HG03045 (cell line): ENCODE measurements at regions not wholly inside any gene's neighbourhood (a gene's known extent, or its start where the extent isn't known, plus 50 kb on each side); places are given as distances from the start of the nearest gene placed in this dataset.

Experiments used
- ATAC-seq: cut with Tn5 transposase; IDR thresholded peaks from one replicate; pipeline ENCODE4 v1.9.1; 2021; ENCODE audit warnings: mild to moderate bottlenecking, moderate library complexity; ENCODE audit not compliant: unreplicated experiment

DNA sequence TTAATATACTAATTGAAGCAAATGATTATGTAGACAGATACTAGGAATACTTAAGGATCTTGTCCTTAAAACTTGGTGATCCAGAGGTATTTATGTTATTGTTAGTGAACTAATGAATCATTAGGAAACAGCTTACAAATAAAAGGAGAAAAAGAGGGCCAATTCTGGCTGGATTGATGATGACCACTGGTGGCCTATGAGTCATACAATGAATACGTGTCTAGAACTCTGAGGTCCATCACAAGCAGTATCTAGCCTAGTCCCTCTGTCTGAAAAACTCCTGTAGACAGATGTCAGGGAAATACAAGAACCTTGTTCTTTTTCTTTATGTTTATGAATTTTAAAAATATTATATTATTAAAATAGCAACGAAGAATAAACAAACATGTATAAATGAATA, 51.7 kb upstream of the RTL1 start:
- ATAC-seq, result no peak

- no peak for ATAC-seq
These were observed 59.0 kb upstream of the RTL1 start for GRCh38 chr14:100962494-100962893.

- no peak for ATAC-seq
These were observed 61.8 kb upstream of the RTL1 start for GRCh38 chr14:100965296-100965695.

DNA sequence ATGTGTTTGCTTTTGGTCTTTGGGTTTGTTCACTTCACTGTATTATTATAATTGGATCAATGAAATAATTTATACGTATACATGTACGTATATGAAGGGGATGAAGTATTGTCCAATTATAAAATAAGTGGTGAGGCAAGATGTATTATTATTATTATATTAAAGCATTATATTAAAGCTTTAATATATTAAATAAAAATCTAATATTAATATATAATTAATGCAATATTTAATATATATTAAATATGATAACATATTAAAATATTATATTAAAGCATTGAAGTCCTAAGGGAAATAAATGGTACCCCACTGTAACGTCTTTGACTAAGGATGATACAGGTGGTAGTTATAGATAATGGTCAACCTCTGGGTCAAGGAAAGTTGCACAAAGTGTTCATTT, 63.7 kb upstream of the RTL1 start:
- no peak for ATAC-seq

DNA sequence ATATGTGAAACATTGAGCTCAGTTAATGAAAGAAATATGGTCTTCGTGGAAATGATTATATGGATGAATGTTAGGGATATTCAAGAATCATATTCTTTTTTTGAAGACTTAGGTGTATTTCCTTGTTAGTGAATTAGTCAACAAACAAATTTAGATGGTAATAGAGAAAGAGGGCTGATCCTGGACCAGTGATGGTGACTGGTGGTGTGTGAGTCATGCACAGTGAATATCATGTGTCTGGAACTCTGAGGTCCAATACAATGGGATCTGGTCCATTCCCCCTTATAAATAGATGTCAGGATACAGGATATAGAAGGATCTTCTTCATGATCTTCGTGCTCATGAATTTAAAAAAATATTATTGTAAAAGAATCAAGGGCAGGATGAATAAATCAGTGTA, 64.4 kb upstream of the RTL1 start:
- no peak for ATAC-seq

GRCh38 chr14:100972118-100972897, 68.8 kb upstream of the RTL1 start:
- no peak for ATAC-seq

DNA sequence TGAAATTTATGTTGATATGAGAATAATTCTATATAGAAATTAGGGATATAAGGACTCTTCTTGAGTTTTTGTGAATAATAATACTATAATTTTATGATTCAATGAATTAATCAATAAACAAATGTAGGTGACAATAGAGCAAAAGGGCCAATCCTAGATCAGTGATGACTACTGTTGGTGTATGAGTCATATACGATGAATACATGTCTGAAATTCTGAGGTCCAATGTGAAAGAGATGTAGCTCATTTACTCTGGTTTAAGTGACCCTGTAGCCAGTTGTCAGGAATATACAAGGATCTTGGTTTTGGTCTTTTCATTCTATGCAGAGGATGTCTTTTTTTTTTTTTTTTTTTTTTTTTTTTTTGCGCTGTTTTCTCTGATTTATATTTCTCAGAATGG, 72.1 kb upstream of the RTL1 start:
- no peak for ATAC-seq

DNA sequence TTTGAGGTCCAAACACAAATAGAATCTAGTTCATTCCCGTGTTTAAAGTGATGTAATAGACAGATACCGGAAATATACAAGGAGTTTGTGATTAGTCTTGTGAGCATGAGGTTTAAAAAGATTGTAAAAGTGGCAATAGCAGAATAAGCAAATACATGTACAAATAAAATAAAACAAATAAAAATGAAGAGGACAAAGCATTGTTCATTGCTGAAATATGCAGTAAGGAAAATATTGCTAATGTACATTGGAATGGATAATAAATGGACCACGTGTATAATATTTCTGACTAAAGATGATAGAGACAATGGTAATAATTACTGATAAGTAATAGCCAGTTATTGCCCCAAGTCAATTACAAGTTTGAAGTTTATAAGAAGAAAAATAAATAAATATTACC, 75.6 kb upstream of the RTL1 start:
- no peak for ATAC-seq

DNA sequence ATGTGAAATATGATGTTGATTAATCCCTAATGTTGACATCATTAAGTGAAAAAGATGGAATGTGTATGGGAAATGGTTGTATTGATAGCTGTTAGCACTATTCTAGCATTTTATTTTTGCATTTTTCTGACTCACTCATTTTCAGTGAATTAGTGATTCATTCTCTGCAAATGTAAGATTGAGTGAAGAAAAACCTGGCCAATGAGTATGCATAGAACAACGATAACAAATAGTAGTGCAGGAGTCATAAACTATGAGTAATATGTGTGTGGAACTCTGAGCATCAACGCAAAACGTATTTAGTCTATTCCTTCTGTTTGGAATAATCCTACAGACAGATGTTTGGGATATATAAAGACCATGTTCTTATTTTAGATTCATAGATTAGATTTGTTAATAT, 76.3 kb upstream of the RTL1 start:
- no peak for ATAC-seq

DNA sequence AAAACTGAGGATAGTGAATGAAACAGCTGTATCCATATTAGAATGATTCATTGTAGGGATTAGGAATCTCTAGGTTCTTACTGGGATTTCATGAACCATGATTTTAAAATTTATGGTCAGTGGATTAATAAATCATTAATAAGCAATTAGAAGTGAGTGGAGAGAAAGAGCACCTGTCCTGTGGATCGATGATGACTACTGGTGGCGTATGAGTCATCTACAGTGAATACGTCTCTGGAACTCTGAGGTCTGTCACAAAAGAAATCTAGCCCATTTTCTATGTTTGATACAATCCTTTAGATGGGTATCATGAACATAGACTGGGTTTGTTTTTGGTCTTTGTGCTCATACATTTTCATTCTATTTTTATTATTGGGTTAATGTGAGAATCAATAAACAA, 77.3 kb upstream of the RTL1 start:
- no peak for ATAC-seq

DNA sequence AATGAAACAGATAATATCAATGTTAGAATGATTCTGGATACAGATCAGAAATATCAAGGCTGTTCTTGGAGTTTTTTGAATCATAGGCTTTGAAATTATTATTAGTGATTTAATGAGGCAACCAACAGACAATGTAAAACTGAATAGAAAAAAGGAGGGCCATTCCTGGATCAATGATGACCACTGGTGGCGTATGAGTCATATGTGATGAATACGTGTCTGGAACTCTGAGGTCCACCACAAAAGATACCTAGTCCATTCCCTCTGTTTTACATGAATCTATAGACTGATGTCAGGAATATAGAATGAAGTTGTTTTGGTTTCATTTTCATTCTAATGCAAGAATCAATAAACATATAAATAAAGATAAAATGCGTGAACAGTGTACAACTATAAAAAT, 78.3 kb upstream of the RTL1 start:
- no peak for ATAC-seq

- no peak for ATAC-seq
These were observed 78.8 kb upstream of the RTL1 start for GRCh38 chr14:100982353-100982752.

GRCh38 chr14:100982762-100983161, 79.2 kb upstream of the RTL1 start:
- no peak for ATAC-seq

DNA sequence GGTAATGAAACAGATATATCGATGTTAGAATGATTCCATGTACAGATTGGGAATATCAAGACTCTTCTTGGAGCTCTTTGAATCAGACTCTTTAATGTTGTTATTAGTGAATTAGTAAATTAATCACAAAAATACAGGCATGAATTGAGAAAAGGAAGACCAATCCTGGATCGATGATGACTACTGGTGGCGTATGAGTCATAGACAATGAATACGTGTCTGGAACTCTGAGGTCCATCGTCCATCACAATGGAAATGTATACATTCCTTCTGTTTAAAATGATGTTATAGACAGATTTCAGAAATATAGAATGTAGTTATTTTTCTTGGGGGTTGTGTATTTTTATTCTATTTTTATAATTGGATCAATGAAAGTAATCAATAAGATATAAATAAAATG, 80.2 kb upstream of the RTL1 start:
- ATAC-seq, result no peak

GRCh38 chr14:100988011-100988410, 84.5 kb upstream of the RTL1 start:
- ATAC-seq, result no peak

- no peak for ATAC-seq
These were observed 84.9 kb upstream of the RTL1 start for GRCh38 chr14:100988411-100988900.

- no peak for ATAC-seq
These were observed 85.4 kb upstream of the RTL1 start for GRCh38 chr14:100988956-100989355.

- ATAC-seq, result no peak
These were observed 86.4 kb upstream of the RTL1 start for GRCh38 chr14:100989924-100990323.

DNA sequence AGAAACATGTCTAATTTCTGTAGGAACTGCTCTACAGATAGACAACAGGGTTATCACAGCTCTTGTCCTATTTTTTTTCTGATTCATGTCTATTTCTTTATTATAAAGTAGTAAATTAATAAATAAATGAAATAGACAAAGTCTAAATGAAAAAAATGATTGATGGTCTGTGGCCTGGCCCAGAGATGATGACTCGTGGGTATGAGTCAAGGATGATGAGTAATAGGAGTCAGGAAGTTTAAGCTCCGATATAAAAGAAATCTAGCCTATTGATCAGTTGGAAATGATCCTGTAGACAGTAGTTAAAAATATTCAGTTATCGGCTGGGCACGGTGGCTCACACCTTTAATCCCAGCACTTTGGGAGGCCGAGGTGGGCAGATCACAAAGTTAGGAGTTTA, 90.6 kb upstream of the RTL1 start:
- ATAC-seq, result no peak

GRCh38 chr14:100994756-100995330, 91.3 kb upstream of the RTL1 start:
- ATAC-seq, result no peak

GRCh38 chr14:101000711-101001250, 97.3 kb upstream of the RTL1 start:
- no peak for ATAC-seq

DNA sequence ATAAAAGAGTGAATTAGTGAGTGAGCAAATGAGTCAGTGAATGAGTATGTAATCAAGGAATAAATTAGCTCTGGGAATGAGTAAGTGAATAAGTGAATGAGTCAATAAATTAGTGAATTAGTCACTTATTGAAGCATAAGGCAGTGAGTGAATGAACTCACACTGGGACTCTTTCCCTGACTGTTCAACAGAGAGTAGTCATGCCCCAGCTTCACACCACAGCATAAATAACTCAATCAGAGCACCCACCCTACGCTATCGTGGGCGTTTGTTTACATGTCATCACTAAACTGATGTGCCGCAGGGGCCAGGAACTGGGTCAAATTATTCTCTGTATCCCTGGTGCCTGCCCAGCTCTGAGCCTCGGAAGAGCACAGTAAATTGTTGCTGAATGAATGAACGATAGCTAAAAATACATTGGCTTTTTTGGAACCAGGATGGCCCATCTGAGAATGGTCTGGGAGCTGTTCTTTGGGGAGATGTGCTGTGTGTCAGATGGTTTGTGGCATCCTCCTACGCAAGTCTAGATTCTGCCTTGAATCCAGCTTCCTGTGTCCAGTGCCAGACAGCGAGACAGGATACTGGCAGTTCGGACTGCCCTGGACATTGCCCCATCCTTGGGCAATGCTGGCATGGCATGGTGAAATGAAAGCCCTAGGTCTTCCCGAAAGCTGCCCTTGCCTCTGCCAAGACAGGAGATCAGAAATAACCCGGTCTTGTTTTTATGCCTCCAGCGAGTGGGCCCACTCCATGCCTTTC, 98.0 kb upstream of the RTL1 start:
- no peak for ATAC-seq
